ENCODE measurements at regions not wholly inside any gene's neighbourhood (a gene's known extent, or its start where the extent isn't known, plus 50 kb on each side); places are given as distances from the start of the nearest gene placed in this dataset.

DNA sequence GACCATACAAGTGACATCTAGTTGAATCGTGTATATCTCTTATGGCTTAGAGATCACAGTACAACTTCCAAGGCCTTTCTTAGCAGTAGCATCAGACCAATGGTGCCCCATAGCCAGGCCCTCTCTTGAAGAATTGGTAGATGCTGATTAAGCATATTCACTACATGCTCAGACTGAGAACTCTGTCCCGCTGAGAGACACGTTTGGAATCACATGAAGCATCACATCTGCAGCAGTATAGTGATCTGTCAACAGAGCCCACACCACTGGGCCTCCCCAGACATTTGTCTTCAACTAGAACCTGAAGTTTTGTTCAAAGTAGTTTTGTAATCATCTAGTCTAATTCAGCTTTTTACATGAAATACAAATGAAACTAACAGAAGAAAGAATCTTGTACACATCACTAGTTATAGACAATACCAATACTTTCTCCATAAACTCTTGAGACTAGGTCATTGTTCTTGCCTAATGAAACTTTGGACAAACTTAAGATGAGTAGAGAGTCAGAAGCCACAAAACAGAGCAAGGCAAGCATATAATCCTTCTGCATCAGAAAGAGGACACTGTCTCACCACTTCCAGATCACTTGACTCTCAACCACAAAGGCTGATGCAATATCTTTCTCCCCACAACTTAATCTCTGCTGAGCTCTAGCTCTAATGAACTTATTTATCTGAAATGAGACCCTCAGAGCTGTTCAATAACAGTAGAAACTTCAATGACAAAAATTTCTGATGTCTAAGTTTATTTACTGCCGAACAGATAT is 182.7 kb downstream of the TBX18 start:
- no peak for DNase-seq
- intact Hi-C loops (cut with DNase I; ENCODE audit: low total_unique reads): no loop called here
- H3K9me3 ChIP-seq: peaks cover 0 to 3% (median 0%) of the 10 kb centered on the region in 4 donors
- H3K27me3 ChIP-seq: no peaks in the 10 kb centered on the region
- no peak overlapping the region for H3K27ac ChIP-seq
- H3K4me1 ChIP-seq: no peaks in the 10 kb centered on the region
- no peak overlapping the region for H3K4me3 ChIP-seq
- 66 to 75% (median 71%) methylated on average over 4 of the region's 4 CpGs for WGBS, 5 donors
- TF ChIP-seq, protein P1, sequence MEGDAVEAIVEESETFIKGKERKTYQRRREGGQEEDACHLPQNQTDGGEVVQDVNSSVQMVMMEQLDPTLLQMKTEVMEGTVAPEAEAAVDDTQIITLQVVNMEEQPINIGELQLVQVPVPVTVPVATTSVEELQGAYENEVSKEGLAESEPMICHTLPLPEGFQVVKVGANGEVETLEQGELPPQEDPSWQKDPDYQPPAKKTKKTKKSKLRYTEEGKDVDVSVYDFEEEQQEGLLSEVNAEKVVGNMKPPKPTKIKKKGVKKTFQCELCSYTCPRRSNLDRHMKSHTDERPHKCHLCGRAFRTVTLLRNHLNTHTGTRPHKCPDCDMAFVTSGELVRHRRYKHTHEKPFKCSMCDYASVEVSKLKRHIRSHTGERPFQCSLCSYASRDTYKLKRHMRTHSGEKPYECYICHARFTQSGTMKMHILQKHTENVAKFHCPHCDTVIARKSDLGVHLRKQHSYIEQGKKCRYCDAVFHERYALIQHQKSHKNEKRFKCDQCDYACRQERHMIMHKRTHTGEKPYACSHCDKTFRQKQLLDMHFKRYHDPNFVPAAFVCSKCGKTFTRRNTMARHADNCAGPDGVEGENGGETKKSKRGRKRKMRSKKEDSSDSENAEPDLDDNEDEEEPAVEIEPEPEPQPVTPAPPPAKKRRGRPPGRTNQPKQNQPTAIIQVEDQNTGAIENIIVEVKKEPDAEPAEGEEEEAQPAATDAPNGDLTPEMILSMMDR (IDR thresholded peaks at IDR 0.05): no peak
- no peak for TF ChIP-seq POLR2AphosphoS5 (IDR thresholded peaks at IDR 0.05)
- no peak for TF ChIP-seq POLR2A (IDR thresholded peaks at IDR 0.05)
- TF ChIP-seq EP300 (IDR thresholded peaks at IDR 0.05): no peak
- no peaks in the 10 kb centered on the region for H3K36me3 ChIP-seq

DNA sequence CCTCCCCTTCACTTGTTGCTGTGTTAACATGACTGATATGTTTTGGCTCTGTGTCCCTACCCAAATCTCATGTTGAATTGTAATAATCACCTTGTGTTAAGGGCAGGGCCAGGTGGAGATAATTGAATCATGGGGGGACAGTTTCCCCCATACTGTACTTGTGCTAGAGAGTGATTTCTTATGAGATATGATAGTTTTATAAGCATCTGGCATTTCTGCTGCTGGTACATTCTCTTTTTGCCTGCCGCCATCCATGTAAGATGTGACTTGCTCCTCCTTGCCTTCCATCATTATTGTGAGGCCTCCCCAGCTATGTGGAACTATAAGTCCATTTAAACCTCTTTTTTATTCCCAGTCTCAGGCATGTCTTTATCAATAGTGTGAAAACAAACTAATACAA is 185.0 kb downstream of the TBX18 start:
- H3K27me3 ChIP-seq: no peaks in the 10 kb centered on the region
- no peak for DNase-seq
- no peaks in the 10 kb centered on the region for H3K36me3 ChIP-seq
- no peaks in the 10 kb centered on the region for H3K4me1 ChIP-seq
- intact Hi-C loops (cut with DNase I; ENCODE audit: low total_unique reads): no loop called here
- peaks cover 0 to 3% (median 0%) of the 10 kb centered on the region in 4 donors for H3K9me3 ChIP-seq
- H3K27ac ChIP-seq: no peak overlapping the region
- 0 to 45% (median 0%) methylated on average over 1 of the region's 1 CpG for WGBS, 5 donors
- H3K4me3 ChIP-seq: no peak overlapping the region
- TF ChIP-seq POLR2A (IDR thresholded peaks at IDR 0.05): no peak

DNA sequence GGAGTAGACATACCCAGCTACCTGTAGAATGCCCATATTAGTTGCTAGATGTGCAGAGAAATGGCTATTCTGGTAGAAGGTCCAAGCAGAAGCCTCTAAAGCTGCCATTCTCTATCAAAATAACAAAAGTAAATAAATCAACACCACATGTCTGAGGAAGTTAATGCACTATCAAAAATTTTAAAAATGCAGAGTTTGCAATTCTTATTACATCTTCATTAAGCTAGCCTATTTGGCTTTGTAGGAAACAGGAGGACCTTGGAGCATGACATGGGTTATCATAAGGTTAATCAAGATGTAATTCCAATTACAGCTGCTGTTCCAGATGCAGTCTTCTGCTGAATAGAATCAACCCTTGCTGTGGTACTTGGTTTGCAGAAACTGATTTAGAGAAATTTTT is 188.4 kb downstream of the TBX18 start:
- intact Hi-C loops (cut with DNase I; ENCODE audit: low total_unique reads): no loop called here
- TF ChIP-seq POLR2AphosphoS5 (IDR thresholded peaks at IDR 0.05) (no peak), POLR2A (IDR thresholded peaks at IDR 0.05) (no peak), EP300 (IDR thresholded peaks at IDR 0.05) (no peak)
- TF ChIP-seq, protein P1 (IDR thresholded peaks at IDR 0.05): no peak
- Histone ChIP-seq H3K4me3 (no peak overlapping the region), H3K27ac (no peak overlapping the region), H3K9me3 (peaks cover 0 to 3% (median 0%) of the 10 kb centered on the region in 4 donors), H3K27me3 (no peaks in the 10 kb centered on the region), H3K36me3 (no peaks in the 10 kb centered on the region), H3K4me1 (no peaks in the 10 kb centered on the region)
- no peak for DNase-seq

DNA sequence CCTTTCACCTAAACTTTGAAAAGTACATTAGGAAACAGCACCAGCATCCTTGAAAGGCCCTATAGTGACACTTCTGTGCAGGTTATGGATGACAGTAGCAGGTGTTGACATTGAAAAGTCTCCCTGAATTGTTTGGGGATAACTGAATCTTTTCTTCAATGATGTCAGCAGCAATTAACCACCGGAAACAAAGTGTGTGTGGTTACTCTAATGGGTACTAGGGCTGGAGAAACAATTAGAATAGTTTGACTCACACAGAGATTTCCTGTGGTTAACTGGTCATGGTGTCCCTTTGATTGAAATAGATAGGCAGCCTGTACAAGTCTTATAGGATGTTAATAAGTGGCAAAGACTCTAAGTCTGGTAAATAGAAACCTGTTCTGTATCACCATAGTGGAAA is 189.1 kb downstream of the TBX18 start:
- Histone ChIP-seq H3K27me3 (no peaks in the 10 kb centered on the region), H3K4me1 (no peaks in the 10 kb centered on the region), H3K36me3 (no peaks in the 10 kb centered on the region), H3K27ac (no peak overlapping the region), H3K9me3 (peaks cover 0 to 8% (median 0%) of the 10 kb centered on the region in 4 donors), H3K4me3 (no peak overlapping the region)
- WGBS, 5 donors: 51 to 67% (median 63%) methylated on average over 1 of the region's 1 CpG
- TF ChIP-seq EP300 (IDR thresholded peaks at IDR 0.05) (no peak), POLR2A (IDR thresholded peaks at IDR 0.05) (no peak), POLR2AphosphoS5 (IDR thresholded peaks at IDR 0.05) (no peak)
- TF ChIP-seq, protein P1 (IDR thresholded peaks at IDR 0.05): no peak
- intact Hi-C loops (cut with DNase I; ENCODE audit: low total_unique reads): no loop called here
- no peak for DNase-seq

DNA sequence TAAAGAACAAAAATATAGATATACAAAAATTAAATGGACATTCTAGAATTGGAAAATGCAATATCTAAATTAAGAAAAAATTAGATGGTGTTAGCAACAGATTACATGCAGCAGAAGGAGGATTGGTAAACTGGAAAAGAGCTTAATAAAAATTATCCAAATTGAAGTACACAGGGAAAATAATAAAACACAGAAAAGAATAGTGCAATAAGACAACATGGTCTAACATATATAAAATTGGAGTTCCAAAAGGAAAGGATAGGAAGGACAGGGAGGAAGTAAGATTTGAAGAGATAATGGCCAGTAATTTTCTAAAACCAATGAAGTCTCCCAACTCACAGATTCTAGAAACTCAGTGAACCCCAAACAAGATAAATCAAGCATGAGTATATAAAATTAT is 194.5 kb downstream of the TBX18 start:
- Histone ChIP-seq H3K9me3 (peaks cover 0 to 9% (median 0%) of the 10 kb centered on the region in 4 donors), H3K27ac (no peak overlapping the region), H3K4me1 (no peaks in the 10 kb centered on the region), H3K36me3 (no peaks in the 10 kb centered on the region), H3K27me3 (no peaks in the 10 kb centered on the region), H3K4me3 (no peak overlapping the region)
- intact Hi-C loops (cut with DNase I; ENCODE audit: low total_unique reads): no loop called here
- DNase-seq: no peak
- TF ChIP-seq, protein P1 (IDR thresholded peaks at IDR 0.05): no peak
- no peak for TF ChIP-seq POLR2A (IDR thresholded peaks at IDR 0.05)
- TF ChIP-seq EP300 (IDR thresholded peaks at IDR 0.05): no peak
- no peak for TF ChIP-seq POLR2AphosphoS5 (IDR thresholded peaks at IDR 0.05)

Data from stomach (tissue), 8 donors.